IMR-90 (cell line): ENCODE measurements at regions not wholly inside any gene's neighbourhood (a gene's known extent, or its start where the extent isn't known, plus 50 kb on each side); places are given as distances from the start of the nearest gene placed in this dataset.

ENCODE experiments used
- ATAC-seq: fragments of 200-7000 bp; cut with Tn5 transposase; 2 replicates; pipeline ENCODE4 v1.9.1; 2020; ENCODE audit warnings: low read depth, mild to moderate bottlenecking, moderate library complexity
- BruUV-seq: library from RNA; stranded (reverse); fragments of 400-500 nt; replicated peaks from 2 replicates; lab custom pipeline; 2021; lab: Mats Ljungman, UMichigan
- CTCF ChIA-PET: fragments of 300-600 bp; formaldehyde crosslinking; extraction: SDS; loops from one replicate; lab custom pipeline; 2021; ENCODE audit warnings: antibody characterized with exemption; lab: Yijun Ruan, JAX
- POLR2A ChIA-PET: fragments of 300-600 bp; sonication (Branson Sonifier 250); formaldehyde crosslinking; loops from one replicate; lab custom pipeline; 2022; ENCODE audit warnings: antibody characterized with exemption; ENCODE audit not compliant: unreplicated experiment; lab: Charles Lee
- DNase-seq: peaks from one replicate; pipeline ENCODE4 v3.0.0; 2013
- H2AFZ ChIP-seq: replicated peaks from 2 replicates; pipeline ENCODE3; 2013; ENCODE audit warnings: low read length, mild to moderate bottlenecking; ENCODE audit not compliant: poor library complexity
- H2AK5ac ChIP-seq: 2 replicates; pipeline ENCODE4 v1.6.1; 2013; ENCODE audit warnings: low read depth, low read length, inconsistent platforms
- H2AK9ac ChIP-seq: replicated peaks from 2 replicates; pipeline ENCODE3; 2013; ENCODE audit warnings: mild to moderate bottlenecking, low read depth, low read length, moderate library complexity; ENCODE audit not compliant: poor library complexity
- H2BK120ac ChIP-seq: 2 replicates; pipeline ENCODE4 v1.6.1; 2013; ENCODE audit warnings: low read depth, low read length, inconsistent platforms
- H2BK15ac ChIP-seq: 3 replicates; pipeline ENCODE4 v1.6.1; 2013; ENCODE audit warnings: low read depth, low read length, inconsistent platforms
- H2BK20ac ChIP-seq: 2 replicates; pipeline ENCODE4 v1.6.1; 2013; ENCODE audit warnings: low read depth, mild to moderate bottlenecking, inconsistent platforms, low read length, moderate library complexity
- H2BK5ac ChIP-seq: 2 replicates; pipeline ENCODE4 v1.6.1; 2013; ENCODE audit warnings: mild to moderate bottlenecking, low read depth, low read length, inconsistent platforms; ENCODE audit not compliant: poor library complexity, severe bottlenecking
- H3K14ac ChIP-seq: replicated peaks from 2 replicates; pipeline ENCODE4 v1.6.1; 2013; ENCODE audit warnings: low read depth, low read length, inconsistent platforms
- H3K18ac ChIP-seq: 2 replicates; pipeline ENCODE4 v1.6.1; 2013; ENCODE audit warnings: low read depth, low read length, control low read depth
- H3K23ac ChIP-seq: 2 replicates; pipeline ENCODE4 v1.6.1; 2013; ENCODE audit warnings: low read depth, low read length, inconsistent platforms
- H3K27ac ChIP-seq: 2 replicates; pipeline ENCODE4 v1.5.1; 2013; ENCODE audit warnings: mild to moderate bottlenecking, control low read depth, low read length; ENCODE audit not compliant: insufficient read depth
- H3K27me3 ChIP-seq: 2 replicates; pipeline ENCODE4 v1.6.1; 2013; ENCODE audit warnings: low read length; ENCODE audit not compliant: control insufficient read depth, insufficient read depth
- H3K36me3 ChIP-seq: 2 replicates; pipeline ENCODE4 v1.6.1; 2013; ENCODE audit warnings: low read length, mixed read lengths; ENCODE audit not compliant: control insufficient read depth, insufficient read depth
- H3K4ac ChIP-seq: 2 replicates; pipeline ENCODE4 v1.6.1; 2013; ENCODE audit warnings: low read depth, low read length, inconsistent platforms
- H3K4me1 ChIP-seq: 2 replicates; pipeline ENCODE4 v1.6.1; 2013; ENCODE audit warnings: low read length, mixed read lengths; ENCODE audit not compliant: control insufficient read depth, insufficient read depth
- H3K4me2 ChIP-seq: 2 replicates; pipeline ENCODE4 v1.6.1; 2013; ENCODE audit warnings: low read depth, mild to moderate bottlenecking, control low read depth, low read length, moderate library complexity
- H3K4me3 ChIP-seq: 2 replicates; pipeline ENCODE4 v1.5.1; 2013; ENCODE audit warnings: low read depth, mild to moderate bottlenecking, control low read depth, low read length, moderate library complexity; ENCODE audit not compliant: insufficient read depth
- H3K56ac ChIP-seq: 2 replicates; pipeline ENCODE4 v1.6.1; 2013; ENCODE audit warnings: low read length, inconsistent platforms; ENCODE audit not compliant: insufficient read depth; ENCODE audit errors: extremely low read depth
- H3K79me1 ChIP-seq, 2 experiments: 2 replicates each; pipeline ENCODE4 v1.6.1; 2013; ENCODE audit warnings: low read length in 2 of 2, inconsistent platforms in 1 of 2, low read depth in 1 of 2
- H3K9ac ChIP-seq: 2 replicates; pipeline ENCODE4 v1.6.1; 2013; ENCODE audit warnings: low read depth, low read length, control low read depth
- H3K9me1 ChIP-seq: 2 replicates; pipeline ENCODE4 v1.6.1; 2013; ENCODE audit warnings: low read length, inconsistent platforms; ENCODE audit not compliant: insufficient read depth
- H3K9me3 ChIP-seq: 2 replicates; pipeline ENCODE4 v1.6.1; 2013; ENCODE audit warnings: low read length; ENCODE audit not compliant: control insufficient read depth, insufficient read depth
- H4K20me1 ChIP-seq: 2 replicates; pipeline ENCODE4 v1.6.1; 2013; ENCODE audit warnings: low read length, inconsistent platforms; ENCODE audit not compliant: insufficient read depth
- H4K5ac ChIP-seq: 2 replicates; pipeline ENCODE4 v1.6.1; 2013; ENCODE audit warnings: mild to moderate bottlenecking, low read depth, low read length, control low read depth
- H4K8ac ChIP-seq, 2 experiments: 2 replicates each; pipeline ENCODE4 v1.6.1; 2013; ENCODE audit warnings: low read depth in 2 of 2, low read length in 2 of 2, control low read depth in 1 of 2, inconsistent platforms in 1 of 2
- H4K91ac ChIP-seq: 2 replicates; pipeline ENCODE4 v1.6.1; 2013; ENCODE audit warnings: low read depth, low read length, inconsistent platforms; ENCODE audit not compliant: insufficient read depth
- CEBPB ChIP-seq: IDR thresholded peaks from 2 replicates; pipeline ENCODE4 v1.6.1; 2012; ENCODE audit warnings: low read depth, low read length, improper control_type of control experiment
- CHD1 ChIP-seq: IDR thresholded peaks from 2 replicates; pipeline ENCODE4 v1.6.1; 2012; ENCODE audit warnings: low read depth, low read length, improper control_type of control experiment
- CTCF ChIP-seq: conservative IDR thresholded peaks from 2 replicates; pipeline ENCODE4 v1.5.1; 2012; ENCODE audit warnings: mild to moderate bottlenecking, low read depth, low read length, improper control_type of control experiment
- ELK1 ChIP-seq: fragments of 150-350 bp; IDR thresholded peaks from 2 replicates; pipeline ENCODE4 v1.6.1; 2016; ENCODE audit warnings: low read depth, mild to moderate bottlenecking, low read length, moderate library complexity, borderline replicate concordance
- MAFK ChIP-seq: IDR thresholded peaks from 2 replicates; pipeline ENCODE4 v1.6.1; 2012; ENCODE audit warnings: low read depth, low read length, improper control_type of control experiment
- MXI1 ChIP-seq: IDR thresholded peaks from 2 replicates; pipeline ENCODE4 v1.6.1; 2012; ENCODE audit warnings: low read depth, mild to moderate bottlenecking, low read length, moderate library complexity, borderline replicate concordance
- NFE2L2 ChIP-seq: fragments of 150-350 bp; IDR thresholded peaks from 2 replicates; pipeline ENCODE4 v1.6.1; 2016; ENCODE audit warnings: low read depth, mild to moderate bottlenecking, low read length
- RAD21 ChIP-seq: IDR thresholded peaks from 2 replicates; pipeline ENCODE4 v1.6.1; 2012; ENCODE audit warnings: low read length, improper control_type of control experiment
- WGBS, 2 experiments: methylation state at CpG; one replicate each; pipeline versions ENCODE4 v1.1.5 to v1.1.7; 2013; ENCODE audit warnings: missing lambda C conversion rate in 2 of 2; ENCODE audit not compliant: insufficient read length in 1 of 2; ENCODE audit errors: extremely low coverage in 2 of 2; 5-methylcytosine and 5-hydroxymethylcytosine counted together
- dilution Hi-C: fragments of 300-500 bp; cut with HindIII; formaldehyde crosslinking; loops from one replicate; pipeline ENCODE4 v1.14.3; 2018; ENCODE audit warnings: low sequenced_read_pairs; ENCODE audit not compliant: unreplicated experiment
- in situ Hi-C: fragments of 300-500 bp; cut with MboI; formaldehyde crosslinking; loops from 3 replicates; pipeline ENCODE4 v1.14.3; 2019; ENCODE audit warnings: low sequenced_read_pairs, inconsistent platforms, mixed read lengths
- intact Hi-C: fragments of 100-400 bp; cut with micrococcal nuclease; formaldehyde crosslinking; loops from 2 replicates; pipeline ENCODE4 v1.10.0; 2022

- Histone ChIP-seq H2BK15ac (no peak overlapping the region), H2BK5ac (no peak overlapping the region), H4K20me1 (no peaks in the 10 kb centered on the region), H3K14ac (no peak overlapping the region), H2BK120ac (no peak overlapping the region), H3K9ac (no peak overlapping the region), H2AK9ac (no peak overlapping the region), H3K27me3 (no peaks in the 10 kb centered on the region), H3K79me1 (no peaks in the 10 kb centered on the region), H3K4me1 (peaks cover 9% of the 10 kb centered on the region), H4K91ac (no peak overlapping the region), H4K8ac (no peak overlapping the region), H3K56ac (no peak overlapping the region), H3K23ac (no peak overlapping the region), H2BK20ac (no peak overlapping the region), H3K18ac (no peak overlapping the region), H4K5ac (no peak overlapping the region), H2AFZ (no peak overlapping the region), H3K9me1 (no peaks in the 10 kb centered on the region), H3K36me3 (no peaks in the 10 kb centered on the region), H3K9me3 (no peaks in the 10 kb centered on the region; the same call in 1 of the 2 replicates), H3K4ac (no peak overlapping the region), H2AK5ac (no peak overlapping the region), H3K27ac (no peak overlapping the region), H3K4me2 (no peak overlapping the region), H3K4me3 (no peak overlapping the region)
- dilution Hi-C loops (no loop called here), in situ Hi-C loops (no loop called here), intact Hi-C loops (no loop called here)
- ChIA-PET POLR2A (no interaction called here), CTCF (no interaction called here)
- TF ChIP-seq MXI1 (no peak), NFE2L2 (no peak), CEBPB (no peak), RAD21 (no peak), CTCF (no peak), CHD1 (no peak), ELK1 (no peak), MAFK (no peak)
- DNase-seq (no peak), ATAC-seq (no peak)
- BruUV-seq, result no TSS peak
- no CpG with 5 or more reads among the region's 1 CpG for WGBS, 2 experiments
Observed at GRCh38 chr19:28936001-28936400, 276.9 kb downstream of the UQCRFS1 start.
